IMR-90 (cell line): ENCODE measurements at regions not wholly inside any gene's neighbourhood (a gene's known extent, or its start where the extent isn't known, plus 50 kb on each side); places are given as distances from the start of the nearest gene placed in this dataset.

Source experiments
- ATAC-seq: fragments of 200-7000 bp; cut with Tn5 transposase; 2 replicates; pipeline ENCODE4 v1.9.1; 2020; ENCODE audit warnings: low read depth, mild to moderate bottlenecking, moderate library complexity
- BruUV-seq: library from RNA; stranded (reverse); fragments of 400-500 nt; replicated peaks from 2 replicates; lab custom pipeline; 2021; lab: Mats Ljungman, UMichigan
- CTCF ChIA-PET: fragments of 300-600 bp; formaldehyde crosslinking; extraction: SDS; loops from one replicate; lab custom pipeline; 2021; ENCODE audit warnings: antibody characterized with exemption; lab: Yijun Ruan, JAX
- POLR2A ChIA-PET: fragments of 300-600 bp; sonication (Branson Sonifier 250); formaldehyde crosslinking; loops from one replicate; lab custom pipeline; 2022; ENCODE audit warnings: antibody characterized with exemption; ENCODE audit not compliant: unreplicated experiment; lab: Charles Lee
- DNase-seq: peaks from one replicate; pipeline ENCODE4 v3.0.0; 2013
- H2AFZ ChIP-seq: replicated peaks from 2 replicates; pipeline ENCODE3; 2013; ENCODE audit warnings: low read length, mild to moderate bottlenecking; ENCODE audit not compliant: poor library complexity
- H2AK5ac ChIP-seq: 2 replicates; pipeline ENCODE4 v1.6.1; 2013; ENCODE audit warnings: low read depth, low read length, inconsistent platforms
- H2AK9ac ChIP-seq: replicated peaks from 2 replicates; pipeline ENCODE3; 2013; ENCODE audit warnings: mild to moderate bottlenecking, low read depth, low read length, moderate library complexity; ENCODE audit not compliant: poor library complexity
- H2BK120ac ChIP-seq: 2 replicates; pipeline ENCODE4 v1.6.1; 2013; ENCODE audit warnings: low read depth, low read length, inconsistent platforms
- H2BK15ac ChIP-seq: 3 replicates; pipeline ENCODE4 v1.6.1; 2013; ENCODE audit warnings: low read depth, low read length, inconsistent platforms
- H2BK20ac ChIP-seq: 2 replicates; pipeline ENCODE4 v1.6.1; 2013; ENCODE audit warnings: low read depth, mild to moderate bottlenecking, inconsistent platforms, low read length, moderate library complexity
- H2BK5ac ChIP-seq: 2 replicates; pipeline ENCODE4 v1.6.1; 2013; ENCODE audit warnings: mild to moderate bottlenecking, low read depth, low read length, inconsistent platforms; ENCODE audit not compliant: poor library complexity, severe bottlenecking
- H3K14ac ChIP-seq: replicated peaks from 2 replicates; pipeline ENCODE4 v1.6.1; 2013; ENCODE audit warnings: low read depth, low read length, inconsistent platforms
- H3K18ac ChIP-seq: 2 replicates; pipeline ENCODE4 v1.6.1; 2013; ENCODE audit warnings: low read depth, low read length, control low read depth
- H3K23ac ChIP-seq: 2 replicates; pipeline ENCODE4 v1.6.1; 2013; ENCODE audit warnings: low read depth, low read length, inconsistent platforms
- H3K27ac ChIP-seq: 2 replicates; pipeline ENCODE4 v1.5.1; 2013; ENCODE audit warnings: mild to moderate bottlenecking, control low read depth, low read length; ENCODE audit not compliant: insufficient read depth
- H3K27me3 ChIP-seq: 2 replicates; pipeline ENCODE4 v1.6.1; 2013; ENCODE audit warnings: low read length; ENCODE audit not compliant: control insufficient read depth, insufficient read depth
- H3K36me3 ChIP-seq: 2 replicates; pipeline ENCODE4 v1.6.1; 2013; ENCODE audit warnings: low read length, mixed read lengths; ENCODE audit not compliant: control insufficient read depth, insufficient read depth
- H3K4ac ChIP-seq: 2 replicates; pipeline ENCODE4 v1.6.1; 2013; ENCODE audit warnings: low read depth, low read length, inconsistent platforms
- H3K4me1 ChIP-seq: 2 replicates; pipeline ENCODE4 v1.6.1; 2013; ENCODE audit warnings: low read length, mixed read lengths; ENCODE audit not compliant: control insufficient read depth, insufficient read depth
- H3K4me2 ChIP-seq: 2 replicates; pipeline ENCODE4 v1.6.1; 2013; ENCODE audit warnings: low read depth, mild to moderate bottlenecking, control low read depth, low read length, moderate library complexity
- H3K4me3 ChIP-seq: 2 replicates; pipeline ENCODE4 v1.5.1; 2013; ENCODE audit warnings: low read depth, mild to moderate bottlenecking, control low read depth, low read length, moderate library complexity; ENCODE audit not compliant: insufficient read depth
- H3K56ac ChIP-seq: 2 replicates; pipeline ENCODE4 v1.6.1; 2013; ENCODE audit warnings: low read length, inconsistent platforms; ENCODE audit not compliant: insufficient read depth; ENCODE audit errors: extremely low read depth
- H3K79me1 ChIP-seq, 2 experiments: 2 replicates each; pipeline ENCODE4 v1.6.1; 2013; ENCODE audit warnings: low read length in 2 of 2, inconsistent platforms in 1 of 2, low read depth in 1 of 2
- H3K9ac ChIP-seq: 2 replicates; pipeline ENCODE4 v1.6.1; 2013; ENCODE audit warnings: low read depth, low read length, control low read depth
- H3K9me1 ChIP-seq: 2 replicates; pipeline ENCODE4 v1.6.1; 2013; ENCODE audit warnings: low read length, inconsistent platforms; ENCODE audit not compliant: insufficient read depth
- H3K9me3 ChIP-seq: 2 replicates; pipeline ENCODE4 v1.6.1; 2013; ENCODE audit warnings: low read length; ENCODE audit not compliant: control insufficient read depth, insufficient read depth
- H4K20me1 ChIP-seq: 2 replicates; pipeline ENCODE4 v1.6.1; 2013; ENCODE audit warnings: low read length, inconsistent platforms; ENCODE audit not compliant: insufficient read depth
- H4K5ac ChIP-seq: 2 replicates; pipeline ENCODE4 v1.6.1; 2013; ENCODE audit warnings: mild to moderate bottlenecking, low read depth, low read length, control low read depth
- H4K8ac ChIP-seq, 2 experiments: 2 replicates each; pipeline ENCODE4 v1.6.1; 2013; ENCODE audit warnings: low read depth in 2 of 2, low read length in 2 of 2, control low read depth in 1 of 2, inconsistent platforms in 1 of 2
- H4K91ac ChIP-seq: 2 replicates; pipeline ENCODE4 v1.6.1; 2013; ENCODE audit warnings: low read depth, low read length, inconsistent platforms; ENCODE audit not compliant: insufficient read depth
- CTCF ChIP-seq: conservative IDR thresholded peaks from 2 replicates; pipeline ENCODE4 v1.5.1; 2012; ENCODE audit warnings: mild to moderate bottlenecking, low read depth, low read length, improper control_type of control experiment
- RAD21 ChIP-seq: IDR thresholded peaks from 2 replicates; pipeline ENCODE4 v1.6.1; 2012; ENCODE audit warnings: low read length, improper control_type of control experiment
- WGBS, 2 experiments: methylation state at CpG; one replicate each; pipeline versions ENCODE4 v1.1.5 to v1.1.7; 2013; ENCODE audit warnings: missing lambda C conversion rate in 2 of 2; ENCODE audit not compliant: insufficient read length in 1 of 2; ENCODE audit errors: extremely low coverage in 2 of 2; 5-methylcytosine and 5-hydroxymethylcytosine counted together
- dilution Hi-C: fragments of 300-500 bp; cut with HindIII; formaldehyde crosslinking; loops from one replicate; pipeline ENCODE4 v1.14.3; 2018; ENCODE audit warnings: low sequenced_read_pairs; ENCODE audit not compliant: unreplicated experiment
- in situ Hi-C: fragments of 300-500 bp; cut with MboI; formaldehyde crosslinking; loops from 3 replicates; pipeline ENCODE4 v1.14.3; 2019; ENCODE audit warnings: low sequenced_read_pairs, inconsistent platforms, mixed read lengths
- intact Hi-C: fragments of 100-400 bp; cut with micrococcal nuclease; formaldehyde crosslinking; loops from 2 replicates; pipeline ENCODE4 v1.10.0; 2022

GRCh38 chr3:177713928-177714900 is 516.9 kb upstream of the TBL1XR1 start (continued):
- TF ChIP-seq CTCF, result no peak

GRCh38 chr3:177714945-177715344 is 517.7 kb upstream of the TBL1XR1 start:
- no peaks in the 10 kb centered on the region for H4K20me1 ChIP-seq
- no peak overlapping the region for H3K9ac ChIP-seq
- no peak for TF ChIP-seq RAD21
- CTCF ChIA-PET, result interaction anchor here (0.5 kb wide), 1 partner anchor 1573 kb away, joined by 3 read pairs; no protein-coding TSS in a partner anchor
- POLR2A ChIA-PET, result no interaction called here
- H3K9me3 ChIP-seq, result no peaks in the 10 kb centered on the region
- no peak overlapping the region for H3K14ac ChIP-seq
- no peak overlapping the region for H2BK120ac ChIP-seq
- H3K27ac ChIP-seq, result no peak overlapping the region
- DNase-seq, result no peak
- no peak overlapping the region for H3K23ac ChIP-seq
- H3K36me3 ChIP-seq, result no peaks in the 10 kb centered on the region
- H2AK9ac ChIP-seq, result no peak overlapping the region
- no peak overlapping the region for H4K91ac ChIP-seq
- in situ Hi-C loops (no loop called here), dilution Hi-C loops (no loop called here), intact Hi-C loops (no loop called here)
- H2AK5ac ChIP-seq, result no peak overlapping the region
- no peak overlapping the region for H3K4me3 ChIP-seq
- H4K5ac ChIP-seq, result no peak overlapping the region
- BruUV-seq, result no TSS peak
- peaks cover 2% of the 10 kb centered on the region for H3K4me1 ChIP-seq
- H3K79me1 ChIP-seq, result no peaks in the 10 kb centered on the region
- no peak overlapping the region for H4K8ac ChIP-seq
- no peak overlapping the region for H3K4ac ChIP-seq
- H2BK15ac ChIP-seq, result no peak overlapping the region
- no peak overlapping the region for H2AFZ ChIP-seq
- H3K18ac ChIP-seq, result no peak overlapping the region
- no peak for ATAC-seq
- no peak overlapping the region for H3K4me2 ChIP-seq
- no peaks in the 10 kb centered on the region for H3K9me1 ChIP-seq
- WGBS, 2 experiments, result no CpG with 5 or more reads among the region's 3 CpGs
- H3K56ac ChIP-seq, result no peak overlapping the region
- H3K27me3 ChIP-seq, result no peaks in the 10 kb centered on the region
- no peak overlapping the region for H2BK5ac ChIP-seq
- H2BK20ac ChIP-seq, result 0 out of 2 replicates have a peak overlapping the region, but pooled peaks have one; percentile 79
